ENCODE measurements at regions not wholly inside any gene's neighbourhood (a gene's known extent, or its start where the extent isn't known, plus 50 kb on each side); places are given as distances from the start of the nearest gene placed in this dataset.

DNA sequence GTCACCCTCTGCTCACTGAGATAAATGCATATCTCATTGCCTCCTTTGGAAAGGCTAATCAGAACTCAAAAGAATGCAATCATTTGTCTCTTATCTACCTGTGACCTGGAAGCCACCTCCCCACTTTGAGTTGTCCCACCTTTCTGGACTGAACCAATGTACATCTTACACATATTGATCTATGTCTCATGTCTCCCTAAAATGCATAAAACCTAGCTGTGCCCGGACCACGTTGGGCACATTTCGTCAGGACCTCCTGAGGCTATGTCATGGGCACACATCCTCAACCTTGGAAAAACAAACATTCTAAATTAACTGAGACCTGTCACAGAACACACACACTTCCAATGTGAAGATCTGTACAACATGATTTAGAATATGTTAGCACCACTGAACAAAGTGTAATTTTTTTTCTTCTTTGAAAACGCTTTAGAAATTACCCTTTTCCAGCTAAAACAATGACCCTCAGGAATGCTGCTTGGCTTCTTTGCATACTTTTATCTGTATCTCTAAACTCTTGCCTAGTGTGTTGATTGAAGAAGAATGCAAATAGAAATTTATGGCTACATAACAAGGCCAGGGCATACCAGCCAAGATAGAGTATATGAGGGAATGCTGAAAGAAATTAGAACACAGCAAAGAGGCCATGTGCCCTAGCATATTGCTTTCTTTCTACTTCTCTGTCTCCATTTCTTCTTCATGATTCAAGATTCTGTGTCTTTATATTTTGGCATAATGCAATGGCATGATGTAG, 84.6 kb upstream of the DST start (continued):
- TF ChIP-seq NFYB (IDR thresholded peaks at IDR 0.05; ENCODE audit: insufficient read depth, low read depth, low read length) (no peak), ZBTB4 (CRISPR knock-in tag; IDR thresholded peaks at IDR 0.05) (no peak), IRF5 (IDR thresholded peaks at IDR 0.05; ENCODE audit: borderline replicate concordance) (no peak), RELA (IDR thresholded peaks at IDR 0.05; ENCODE audit: borderline replicate concordance, partially characterized antibody) (no peak), FOS (IDR thresholded peaks at IDR 0.05; ENCODE audit: borderline replicate concordance, extremely low read depth, insufficient read length) (no peak), SP1 (IDR thresholded peaks at IDR 0.05; ENCODE audit: low read depth, low read length) (no peak), ETV6 (conservative IDR thresholded peaks at IDR 0.05 in 1 of 2, IDR thresholded peaks at IDR 0.05 in 1 of 2; ENCODE audit: borderline replicate concordance in 1 of 2, low read depth in 1 of 2) (no peak)
